CD4-positive, alpha-beta T cell (primary cell): ENCODE measurements at regions not wholly inside any gene's neighbourhood (a gene's known extent, or its start where the extent isn't known, plus 50 kb on each side); places are given as distances from the start of the nearest gene placed in this dataset.

ENCODE experiments used
- ATAC-seq: fragments of 200-7000 bp; cut with Tn5 transposase; one replicate; pipeline ENCODE4 v1.10.0; 2022; ENCODE audit warnings: mild to moderate bottlenecking; ENCODE audit not compliant: poor library complexity
- CTCF ChIA-PET: fragments of 350-600 bp; sonication (Branson Sonifier 250); formaldehyde crosslinking; loops from one replicate; lab custom pipeline; 2021; ENCODE audit warnings: antibody characterized with exemption, inconsistent platforms; lab: Charles Lee
- POLR2A ChIA-PET: fragments of 350-600 bp; sonication (Branson Sonifier 250); formaldehyde crosslinking; loops from one replicate; lab custom pipeline; 2021; ENCODE audit warnings: antibody characterized with exemption, inconsistent platforms; lab: Charles Lee
- DNase-seq, 14 experiments: peaks; one replicate each; pipeline ENCODE4 v3.0.0-alpha.2; 2013 to 2020; ENCODE audit warnings: mixed read lengths in 2 of 14
- H3K27ac ChIP-seq, 2 donors: one replicate each; pipeline versions ENCODE4 v1.5.1 to v1.7.0; 2013; ENCODE audit warnings: low read length in 2 of 2, low read depth in 1 of 2, mild to moderate bottlenecking in 1 of 2
- H3K27me3 ChIP-seq, 2 experiments: 1 replicate in 1 of 2; 2 replicates in 1 of 2; pipeline versions ENCODE4 v1.6.1 to v1.7.0; 2013; ENCODE audit warnings: low read length in 2 of 2, control low read depth in 1 of 2, mild to moderate bottlenecking in 1 of 2, moderate library complexity in 1 of 2; ENCODE audit not compliant: insufficient read depth in 2 of 2, control insufficient read depth in 1 of 2
- H3K36me3 ChIP-seq: one replicate; pipeline ENCODE4 v1.6.1; 2013; ENCODE audit warnings: low read length, control low read depth; ENCODE audit not compliant: insufficient read depth
- H3K4me1 ChIP-seq: one replicate; pipeline ENCODE4 v1.6.1; 2013; ENCODE audit warnings: low read length, control low read depth; ENCODE audit not compliant: insufficient read depth
- H3K4me3 ChIP-seq: one replicate; pipeline ENCODE4 v1.5.1; 2013; ENCODE audit warnings: mild to moderate bottlenecking, low read length, moderate library complexity
- H3K9me3 ChIP-seq, 2 experiments: 1 replicate in 1 of 2; 2 replicates in 1 of 2; pipeline versions ENCODE4 v1.6.1 to v1.7.0; 2013; ENCODE audit warnings: low read length in 2 of 2, mild to moderate bottlenecking in 2 of 2, control low read depth in 1 of 2, moderate library complexity in 1 of 2; ENCODE audit not compliant: control insufficient read depth in 1 of 2, insufficient read depth in 1 of 2
- H3K27ac Mint-ChIP-seq: one replicate; pipeline ENCODE4 v1.8.0; 2020; ENCODE audit warnings: mixed read lengths
- H3K27me3 Mint-ChIP-seq: one replicate; pipeline ENCODE4 v1.8.0; 2021; ENCODE audit warnings: mixed read lengths
- H3K36me3 Mint-ChIP-seq: one replicate; pipeline ENCODE4 v1.8.0; 2021; ENCODE audit warnings: low read depth, mixed read lengths
- H3K4me1 Mint-ChIP-seq: one replicate; pipeline ENCODE4 v1.8.0; 2021; ENCODE audit warnings: low read depth, mixed read lengths
- H3K4me3 Mint-ChIP-seq: one replicate; pipeline ENCODE4 v1.8.0; 2020; ENCODE audit warnings: mild to moderate bottlenecking, mixed read lengths
- H3K9me3 Mint-ChIP-seq: one replicate; pipeline ENCODE4 v1.8.0; 2020; ENCODE audit warnings: mixed read lengths
- CTCF ChIP-seq: fragments of 200-600 bp; IDR thresholded peaks from one replicate; pipeline ENCODE4 v1.8.0; 2022; ENCODE audit warnings: antibody characterized with exemption, mild to moderate bottlenecking
- intact Hi-C, 2 experiments: fragments of 100-400 bp; cut with DNase I in 1 of 2; cut with micrococcal nuclease in 1 of 2; formaldehyde crosslinking; loops; one replicate each; pipeline versions ENCODE4 v1.15.1 to v1.9.0; 2023 to 2025; cut with DNase I, micrococcal nuclease

- H3K27me3 ChIP-seq = no peaks in the 10 kb centered on the region
- Mint-ChIP-seq H3K4me1 (no peaks in the 10 kb centered on the region), H3K27ac (no peak overlapping the region), H3K36me3 (no peaks in the 10 kb centered on the region), H3K9me3 (no peaks in the 10 kb centered on the region), H3K27me3 (peaks cover 3% of the 10 kb centered on the region), H3K4me3 (no peak overlapping the region)
- TF ChIP-seq CTCF = no peak
- ChIA-PET CTCF (no interaction called here), POLR2A (no interaction called here)
- DNase-seq = no peak
- no peaks in the 10 kb centered on the region for H3K36me3 ChIP-seq
- H3K27ac ChIP-seq = no peak overlapping the region
- no peaks in the 10 kb centered on the region for H3K4me1 ChIP-seq
- H3K4me3 ChIP-seq = no peak overlapping the region
- intact Hi-C loops = no loop called here
- no peaks in the 10 kb centered on the region for H3K9me3 ChIP-seq
- no peak for ATAC-seq
Measured at GRCh38 chr10:4217653-4218052, 432.6 kb upstream of the KLF6 start.

GRCh38 chr10:4217187-4217586 lies 432.2 kb upstream of the KLF6 start:
- H3K4me1 ChIP-seq = no peaks in the 10 kb centered on the region
- Mint-ChIP-seq H3K27ac (no peak overlapping the region), H3K9me3 (no peaks in the 10 kb centered on the region), H3K27me3 (peaks cover 3% of the 10 kb centered on the region), H3K4me3 (no peak overlapping the region), H3K36me3 (no peaks in the 10 kb centered on the region), H3K4me1 (no peaks in the 10 kb centered on the region)
- no peak overlapping the region for H3K27ac ChIP-seq
- no peak overlapping the region for H3K4me3 ChIP-seq
- no peak for DNase-seq
- POLR2A ChIA-PET = no interaction called here
- no peaks in the 10 kb centered on the region for H3K27me3 ChIP-seq
- intact Hi-C loops = no loop called here
- ATAC-seq = no peak
- H3K9me3 ChIP-seq = no peaks in the 10 kb centered on the region
- CTCF ChIA-PET = no interaction called here
- no peak for TF ChIP-seq CTCF
- H3K36me3 ChIP-seq = no peaks in the 10 kb centered on the region

GRCh38 chr10:4216726-4217125 lies 431.7 kb upstream of the KLF6 start:
- ChIA-PET POLR2A (no interaction called here), CTCF (no interaction called here)
- Histone ChIP-seq H3K4me1 (no peaks in the 10 kb centered on the region), H3K27me3 (no peaks in the 10 kb centered on the region), H3K4me3 (no peak overlapping the region), H3K36me3 (no peaks in the 10 kb centered on the region), H3K9me3 (no peaks in the 10 kb centered on the region), H3K27ac (no peak overlapping the region)
- DNase-seq (no peak), ATAC-seq (no peak)
- Mint-ChIP-seq H3K27me3 (peaks cover 3% of the 10 kb centered on the region), H3K27ac (no peak overlapping the region), H3K4me3 (no peak overlapping the region), H3K4me1 (no peaks in the 10 kb centered on the region), H3K36me3 (no peaks in the 10 kb centered on the region), H3K9me3 (no peaks in the 10 kb centered on the region)
- no peak for TF ChIP-seq CTCF
- intact Hi-C loops = no loop called here
